Fibroblast of villous mesenchyme (primary cell): ENCODE measurements at regions not wholly inside any gene's neighbourhood (a gene's known extent, or its start where the extent isn't known, plus 50 kb on each side); places are given as distances from the start of the nearest gene placed in this dataset.
A peak's percentile ranks its signal among the peaks of the same experiment; 100 is the strongest.

ENCODE experiments used
- DNase-seq: peaks from one replicate; pipeline ENCODE4 v3.0.0-alpha.2; 2010; ENCODE audit warnings: low read depth
- H3K4me3 ChIP-seq: 2 replicates; pipeline ENCODE4 v1.5.1; 2011; ENCODE audit warnings: low read depth, mild to moderate bottlenecking, low read length
- TF ChIP-seq, protein P1 (sequence below): IDR thresholded peaks from 2 replicates; pipeline ENCODE4 v1.5.1; 2012; ENCODE audit warnings: low read depth, mild to moderate bottlenecking, low read length; ENCODE audit not compliant: insufficient read depth

DNA sequence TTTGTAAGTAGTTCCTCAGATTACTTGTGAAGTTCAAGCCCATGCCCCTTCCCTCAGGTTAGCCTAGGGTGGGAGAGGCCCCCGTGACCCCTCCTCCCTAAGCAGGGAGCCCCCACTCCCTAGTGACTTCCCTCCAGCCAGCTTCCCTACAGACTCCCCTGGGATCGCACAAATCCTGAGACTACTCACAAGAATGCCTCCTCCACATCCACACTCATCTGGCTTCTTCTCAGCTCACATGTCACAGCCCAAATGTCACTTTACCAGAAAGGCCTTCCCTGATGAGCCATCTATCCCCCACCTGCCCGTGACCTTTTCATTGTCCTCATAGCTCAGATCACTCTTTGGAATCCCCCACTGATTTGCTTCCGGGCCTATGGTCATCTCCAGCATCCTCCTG lies 96.7 kb upstream of the ARAP3 start:
- TF ChIP-seq, protein P1, sequence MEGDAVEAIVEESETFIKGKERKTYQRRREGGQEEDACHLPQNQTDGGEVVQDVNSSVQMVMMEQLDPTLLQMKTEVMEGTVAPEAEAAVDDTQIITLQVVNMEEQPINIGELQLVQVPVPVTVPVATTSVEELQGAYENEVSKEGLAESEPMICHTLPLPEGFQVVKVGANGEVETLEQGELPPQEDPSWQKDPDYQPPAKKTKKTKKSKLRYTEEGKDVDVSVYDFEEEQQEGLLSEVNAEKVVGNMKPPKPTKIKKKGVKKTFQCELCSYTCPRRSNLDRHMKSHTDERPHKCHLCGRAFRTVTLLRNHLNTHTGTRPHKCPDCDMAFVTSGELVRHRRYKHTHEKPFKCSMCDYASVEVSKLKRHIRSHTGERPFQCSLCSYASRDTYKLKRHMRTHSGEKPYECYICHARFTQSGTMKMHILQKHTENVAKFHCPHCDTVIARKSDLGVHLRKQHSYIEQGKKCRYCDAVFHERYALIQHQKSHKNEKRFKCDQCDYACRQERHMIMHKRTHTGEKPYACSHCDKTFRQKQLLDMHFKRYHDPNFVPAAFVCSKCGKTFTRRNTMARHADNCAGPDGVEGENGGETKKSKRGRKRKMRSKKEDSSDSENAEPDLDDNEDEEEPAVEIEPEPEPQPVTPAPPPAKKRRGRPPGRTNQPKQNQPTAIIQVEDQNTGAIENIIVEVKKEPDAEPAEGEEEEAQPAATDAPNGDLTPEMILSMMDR: no peak
- no peak for DNase-seq
- H3K4me3 ChIP-seq: no peak overlapping the region

- DNase-seq: peak; percentile 56
- H3K4me3 ChIP-seq: no peak overlapping the region
- TF ChIP-seq, protein P1: no peak
Measured at GRCh38 chr5:141778206-141778605, 96.2 kb upstream of the ARAP3 start.

DNA sequence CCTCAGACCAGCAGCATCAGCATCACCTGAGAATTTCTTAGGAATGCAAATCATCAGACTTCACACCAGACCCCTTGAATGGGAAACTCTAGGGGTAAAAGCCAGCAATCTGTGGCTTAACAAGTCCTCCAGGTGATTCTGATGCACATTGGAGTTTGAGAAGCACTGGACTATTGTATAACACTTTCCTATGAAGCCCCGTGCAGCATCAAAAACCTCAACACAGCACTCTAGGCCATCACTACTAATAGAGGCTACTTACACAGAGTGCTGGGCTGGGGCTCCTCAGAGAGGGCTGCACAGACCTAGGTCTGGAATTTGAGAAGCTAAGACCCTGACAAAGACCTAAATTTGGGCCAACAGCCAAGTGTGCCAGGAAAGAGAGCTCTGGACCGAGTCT lies 95.7 kb upstream of the ARAP3 start:
- no peak for DNase-seq
- TF ChIP-seq, protein P1: no peak
- H3K4me3 ChIP-seq: no peak overlapping the region

DNA sequence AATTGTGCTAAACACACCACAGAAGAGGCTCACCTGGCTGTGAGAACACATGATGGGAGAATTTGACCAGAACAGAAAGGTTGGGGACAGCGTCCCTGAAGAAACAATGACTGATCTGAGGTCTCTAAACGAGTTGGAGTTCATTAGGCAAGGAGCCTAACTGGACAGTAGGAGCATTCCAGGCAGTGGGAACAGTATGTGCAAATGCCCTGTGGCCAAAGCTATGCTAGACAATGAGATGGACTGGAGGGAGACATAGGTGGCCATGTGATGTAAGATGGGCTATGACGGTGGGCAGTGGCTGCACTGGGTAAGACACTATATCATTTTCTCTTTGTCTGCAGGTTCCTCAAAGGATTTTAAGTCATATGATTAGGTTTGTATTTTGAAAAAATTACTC lies 95.1 kb upstream of the ARAP3 start:
- no peak overlapping the region for H3K4me3 ChIP-seq
- DNase-seq: no peak
- TF ChIP-seq, protein P1: no peak

DNA sequence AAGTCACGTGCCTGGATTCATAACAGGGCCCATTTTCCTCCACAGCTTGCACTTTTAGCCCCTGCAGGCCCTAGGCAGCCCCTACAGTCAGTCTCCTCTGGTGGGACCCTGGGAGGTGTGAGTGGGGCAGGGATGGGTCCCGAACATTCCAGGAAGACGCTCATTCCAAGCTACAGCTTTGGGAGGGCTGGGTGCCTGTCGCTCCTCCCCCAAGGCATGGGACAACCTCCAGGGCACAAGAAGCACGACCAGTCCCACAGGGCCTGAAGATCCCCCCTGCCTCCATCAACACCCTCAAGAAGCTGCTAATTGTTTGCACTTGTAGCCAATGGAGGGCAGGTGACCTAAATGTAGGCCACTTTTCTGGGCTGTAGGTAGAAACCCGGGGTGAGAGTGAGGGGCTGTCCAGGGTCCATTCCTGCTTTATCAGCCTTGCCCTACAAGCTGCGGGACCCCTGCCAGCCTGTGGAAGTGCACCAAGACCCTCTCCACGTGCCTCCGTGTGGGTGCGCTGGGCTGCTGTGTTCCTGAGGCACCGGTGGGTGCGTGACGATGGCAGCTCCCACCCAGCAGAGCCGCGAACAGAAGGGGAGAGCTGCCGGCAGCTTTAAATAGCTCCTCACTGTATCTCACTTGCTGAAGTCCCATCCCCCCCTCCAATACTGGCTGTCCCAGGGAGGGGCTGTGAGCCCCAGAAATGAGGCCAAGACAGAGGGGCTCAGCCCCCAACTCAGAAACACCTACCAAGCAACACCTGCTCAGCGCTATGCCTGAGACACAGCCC lies 91.9 kb upstream of the ARAP3 start:
- DNase-seq: no peak
- H3K4me3 ChIP-seq: no peak overlapping the region
- TF ChIP-seq, protein P1: no peak

GRCh38 chr5:141772281-141772680 lies 90.3 kb upstream of the ARAP3 start:
- no peak for DNase-seq
- TF ChIP-seq, protein P1: no peak
- no peak overlapping the region for H3K4me3 ChIP-seq

GRCh38 chr5:141771562-141771961 lies 89.5 kb upstream of the ARAP3 start:
- no peak for DNase-seq
- TF ChIP-seq, protein P1: no peak
- no peak overlapping the region for H3K4me3 ChIP-seq
